ENCODE measurements at regions not wholly inside any gene's neighbourhood (a gene's known extent, or its start where the extent isn't known, plus 50 kb on each side); places are given as distances from the start of the nearest gene placed in this dataset.
"Not testable (repeated sequence)": the region's sequence is repeated elsewhere in the genome, so short reads cannot be mapped to it uniquely, and the experiment has no call there.

DNA sequence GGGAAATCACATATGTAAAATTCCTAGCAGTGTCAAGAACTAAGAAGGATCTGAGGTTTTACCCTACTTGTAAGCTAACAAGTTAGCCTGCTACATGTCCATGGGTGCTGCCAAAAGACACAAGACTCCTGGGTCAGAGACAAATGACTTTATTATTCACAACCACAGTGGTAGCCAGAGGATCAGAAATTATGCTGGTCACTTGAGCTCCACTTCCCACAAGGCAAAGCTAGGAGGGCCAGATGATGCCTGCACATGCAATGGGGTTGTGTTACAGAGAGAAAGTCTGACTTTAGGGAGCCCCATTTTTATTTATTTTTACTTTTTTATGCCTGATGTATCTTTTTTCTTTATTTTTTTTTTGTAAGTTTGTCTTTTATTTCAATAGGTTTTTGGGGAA, 136.8 kb downstream of the S1PR1 start:
- DNase-seq = no peak

DNA sequence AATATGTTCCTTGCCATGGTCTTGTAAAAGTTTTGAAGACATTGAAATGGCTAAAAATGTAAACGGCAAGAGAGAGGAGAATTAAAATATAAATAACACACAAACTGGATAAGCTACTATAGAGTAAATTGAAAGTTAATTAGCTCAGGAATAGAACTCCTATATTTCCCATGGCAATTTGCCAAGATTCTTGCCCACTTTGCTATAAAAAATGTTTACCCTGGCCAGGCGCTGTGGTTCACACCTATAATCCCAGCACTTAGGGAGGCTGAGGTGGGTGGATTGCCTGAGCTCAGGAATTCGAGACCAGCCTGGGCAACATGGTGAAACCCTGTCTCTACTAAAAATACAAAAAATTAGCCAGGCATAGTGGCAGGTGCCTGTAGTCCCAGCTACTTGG, 138.6 kb downstream of the S1PR1 start:
- not testable (repeated sequence) for DNase-seq

GRCh38 chr1:101376121-101377083, 139.6 kb downstream of the S1PR1 start:
- DNase-seq = no peak

DNA sequence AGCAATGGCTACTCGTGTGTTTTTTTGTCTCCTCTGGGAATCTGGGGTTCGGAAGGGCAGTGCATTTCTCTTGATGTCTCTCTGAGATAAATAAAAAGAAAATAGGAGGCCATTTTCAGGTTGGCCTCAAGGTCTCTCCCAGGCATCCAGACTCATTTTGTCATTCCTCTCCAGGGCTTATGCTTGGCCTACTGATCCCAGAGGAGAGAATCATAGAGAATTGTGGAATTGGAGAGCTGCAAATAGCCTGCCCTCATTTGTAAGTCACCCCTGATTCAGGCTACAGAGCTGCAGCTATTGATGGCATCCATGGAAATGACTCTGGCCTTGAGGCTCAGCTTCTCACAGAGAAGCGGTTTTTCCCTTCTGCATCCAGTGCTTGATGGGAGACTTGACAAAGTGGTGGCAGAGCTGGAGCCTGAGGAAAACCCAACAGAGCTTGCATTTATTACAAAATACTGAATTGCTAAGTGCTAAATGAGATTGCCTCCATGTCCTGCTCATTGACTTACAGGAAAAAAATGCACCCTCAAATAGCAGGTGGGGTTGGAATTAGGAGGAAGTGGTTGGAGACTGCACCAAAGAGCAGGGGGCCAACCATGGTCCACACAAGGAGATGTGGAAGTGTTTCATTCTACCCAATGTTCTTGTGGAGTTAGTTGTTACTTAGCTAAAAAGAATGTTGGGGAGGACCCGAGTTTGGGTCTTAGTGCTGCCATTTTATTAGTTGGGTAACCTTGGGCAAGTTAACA, 140.4 kb downstream of the S1PR1 start:
- no peak for DNase-seq

- DNase-seq = no peak
These were observed 142.2 kb downstream of the S1PR1 start for GRCh38 chr1:101379037-101379436.

- DNase-seq = no peak
These were observed 143.1 kb downstream of the S1PR1 start for GRCh38 chr1:101379950-101380349.

GRCh38 chr1:101382135-101382534, 145.3 kb downstream of the S1PR1 start:
- no peak for DNase-seq

DNA sequence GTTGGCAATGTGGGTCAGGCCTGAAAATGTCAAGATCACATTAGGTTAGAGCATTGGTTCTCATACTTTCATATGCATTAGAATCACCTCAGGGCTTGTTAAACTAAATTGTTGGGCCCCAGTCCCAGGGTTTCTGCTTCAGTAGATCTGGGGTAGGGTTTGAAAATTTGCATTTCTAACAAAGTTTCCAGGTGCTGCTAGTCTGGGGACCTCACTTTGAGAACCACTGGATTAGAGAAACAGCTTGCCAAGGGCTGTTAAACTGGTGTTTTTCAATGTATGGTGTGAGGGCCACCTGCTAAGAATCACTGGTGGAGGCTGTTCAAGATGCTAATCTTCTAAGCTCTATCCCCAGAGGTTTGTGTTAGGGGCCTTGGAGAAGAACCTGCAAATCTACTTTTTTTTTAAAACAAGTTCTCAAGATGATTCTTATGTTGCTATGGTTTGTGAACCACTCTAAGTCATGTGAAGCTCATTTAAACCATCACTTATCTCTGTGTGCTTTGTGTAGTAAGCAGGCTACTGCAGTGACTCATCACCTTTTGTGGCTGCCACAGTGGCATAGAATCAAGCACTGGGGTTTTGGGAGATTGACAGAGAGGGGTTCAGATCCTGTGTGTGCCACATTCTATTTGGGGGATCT, 152.2 kb downstream of the S1PR1 start:
- DNase-seq = no peak

- DNase-seq = no peak
These were observed 152.7 kb downstream of the S1PR1 start for GRCh38 chr1:101389547-101389929.

DNA sequence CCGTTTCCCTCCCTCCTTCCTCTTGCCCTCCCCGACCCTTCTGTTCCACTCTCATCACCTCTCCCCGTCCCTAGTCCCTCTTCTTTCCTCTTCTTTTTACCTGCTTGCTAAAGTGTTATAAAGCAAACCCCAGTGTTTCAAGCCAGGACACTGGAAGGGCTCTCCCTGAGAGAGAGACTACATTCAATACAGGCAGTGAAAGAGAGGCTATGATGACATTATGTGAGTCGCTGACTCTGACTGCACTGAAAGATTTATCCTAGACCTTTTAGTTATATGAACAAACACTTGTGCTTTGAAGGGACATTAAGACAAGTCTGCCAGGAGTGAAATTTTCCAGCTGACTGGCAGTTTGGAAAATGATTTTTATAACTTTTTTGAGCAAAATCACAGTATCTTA, 155.7 kb downstream of the S1PR1 start:
- DNase-seq = no peak

GRCh38 chr1:101394041-101394440, 157.2 kb downstream of the S1PR1 start:
- no peak for DNase-seq

DNA sequence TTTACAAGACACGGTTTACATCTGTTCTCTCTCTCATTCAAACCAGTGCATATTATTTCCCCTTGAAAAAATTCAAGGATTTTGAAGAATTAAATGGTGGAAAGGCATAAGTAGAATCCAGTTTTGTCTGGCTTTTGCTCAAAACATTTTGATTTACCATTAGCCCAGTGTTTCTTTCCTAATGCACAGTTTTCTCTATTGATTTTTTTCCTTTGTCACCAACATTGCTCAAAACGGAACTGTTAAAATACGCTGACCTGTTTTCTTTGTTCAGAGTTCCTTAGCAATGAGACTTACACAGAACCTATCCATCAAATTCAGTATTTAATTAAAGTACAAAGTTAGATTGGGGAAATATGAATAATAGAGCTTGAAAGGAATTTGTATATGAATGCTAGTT, 162.4 kb downstream of the S1PR1 start:
- DNase-seq = no peak

DNA sequence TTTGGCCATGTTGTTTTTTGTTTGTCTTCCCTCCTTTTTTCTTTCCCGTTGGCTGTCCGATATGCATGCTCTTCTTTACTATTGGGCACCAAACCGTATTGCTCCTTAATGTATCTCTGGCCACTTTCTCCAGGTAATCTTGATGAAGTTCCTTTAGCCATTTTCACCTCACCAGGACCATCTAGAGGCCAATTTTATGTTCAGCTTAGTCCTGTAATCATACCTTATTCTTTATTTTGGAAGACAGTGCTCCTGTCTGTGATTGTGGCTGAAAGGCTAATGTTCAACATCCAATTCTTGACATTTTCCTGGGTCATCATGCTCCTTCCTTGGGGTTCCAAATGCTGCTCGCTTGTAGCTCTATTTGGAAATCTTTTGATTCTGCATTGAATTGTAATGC, 169.5 kb downstream of the S1PR1 start:
- DNase-seq = no peak

GRCh38 chr1:101406681-101407080, 169.9 kb downstream of the S1PR1 start:
- no peak for DNase-seq

DNA sequence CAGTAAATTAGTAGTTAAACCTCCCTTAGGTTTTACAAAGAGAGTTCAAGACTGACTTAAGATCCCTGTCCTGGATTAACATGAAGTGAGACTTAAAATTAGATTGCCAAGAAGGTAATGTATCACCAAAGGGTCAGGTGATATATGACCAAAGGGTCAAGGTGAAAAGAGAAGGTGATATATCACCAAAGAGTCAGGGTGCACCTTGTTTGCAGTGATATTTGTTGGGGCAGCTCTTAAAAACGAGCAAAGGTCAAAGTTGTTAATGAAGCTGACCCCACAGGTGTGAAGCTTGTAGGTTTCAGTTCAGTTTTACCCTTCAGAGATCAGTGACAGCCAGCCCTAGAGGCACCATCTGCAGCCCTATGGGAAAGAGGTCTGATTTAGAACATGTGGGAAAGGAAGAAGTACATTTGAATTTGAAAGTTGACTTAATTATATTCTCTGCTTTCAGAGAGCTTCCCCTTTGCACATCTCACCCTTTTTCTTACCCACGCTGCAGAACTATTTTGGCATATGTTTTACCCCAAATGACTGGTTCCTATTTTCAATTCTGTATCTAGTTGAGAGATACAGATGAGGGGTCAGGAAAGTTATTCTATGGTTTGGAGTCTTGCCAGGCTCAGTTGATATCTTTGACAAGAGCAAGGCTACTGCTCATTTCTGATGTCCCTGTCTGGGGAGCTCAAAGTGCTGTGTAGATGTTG, 170.8 kb downstream of the S1PR1 start:
- DNase-seq = no peak

- no peak for DNase-seq
These were observed 171.6 kb downstream of the S1PR1 start for GRCh38 chr1:101408212-101409042.

DNA sequence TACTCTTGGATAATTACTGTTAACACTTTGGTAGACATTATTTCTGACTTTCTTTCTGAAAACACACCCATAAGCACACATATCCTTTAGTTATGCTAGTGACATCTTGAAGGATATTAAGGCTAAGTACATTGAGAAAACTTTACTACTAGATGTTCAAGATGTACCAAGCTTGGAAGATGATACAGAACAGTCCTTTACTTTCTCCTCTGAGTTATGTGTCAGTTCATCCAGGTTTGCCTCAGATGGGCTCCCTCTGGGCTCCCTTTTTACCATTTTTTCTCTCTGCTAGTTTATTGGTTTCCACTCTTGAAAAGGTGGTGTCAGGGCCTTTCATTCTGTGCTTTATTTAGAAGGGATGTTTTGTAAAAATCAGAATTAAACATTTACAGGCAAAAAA, 172.3 kb downstream of the S1PR1 start:
- DNase-seq = no peak

GRCh38 chr1:101410048-101410878, 173.4 kb downstream of the S1PR1 start:
- DNase-seq = no peak

- no peak for DNase-seq
These were observed 183.6 kb downstream of the S1PR1 start for GRCh38 chr1:101420406-101420805.

DNA sequence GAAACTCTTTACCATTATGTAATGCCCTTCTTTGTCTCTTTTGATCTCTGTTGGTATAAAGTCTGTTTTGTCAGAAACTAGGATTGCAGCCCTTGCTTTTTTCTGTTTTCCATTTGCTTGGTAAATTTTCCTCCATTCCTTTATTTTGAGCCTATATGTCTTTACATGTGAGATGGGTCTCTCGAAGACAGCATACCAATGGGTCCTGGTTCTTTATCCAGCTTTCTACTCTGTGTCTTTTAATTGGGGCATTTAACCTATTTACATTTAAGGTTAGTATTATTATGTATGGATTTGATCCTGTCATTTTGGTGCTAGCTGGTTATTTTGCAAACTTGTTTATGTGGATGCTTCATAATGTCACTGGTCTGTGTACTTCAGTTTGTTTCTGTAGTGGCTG, 191.3 kb downstream of the S1PR1 start:
- DNase-seq = not testable (repeated sequence)

DNA sequence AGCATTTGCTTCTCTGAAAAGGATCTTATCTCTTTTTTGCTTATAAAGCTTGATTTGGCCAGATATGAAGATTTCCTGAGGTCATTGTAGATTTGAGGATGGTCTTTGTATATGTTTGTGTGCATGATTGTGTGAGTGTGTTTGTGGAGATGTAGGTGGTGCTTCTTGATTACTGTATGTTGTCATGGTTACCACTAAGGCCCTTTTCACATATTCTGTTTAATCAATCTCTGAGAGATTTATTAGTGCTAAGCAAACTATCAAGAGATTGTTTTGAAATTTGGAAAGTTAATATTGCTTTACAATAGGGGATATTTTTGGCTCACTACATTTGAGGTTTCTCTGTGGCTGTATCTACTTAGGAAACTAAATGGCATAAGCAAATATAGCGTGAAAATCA, 191.7 kb downstream of the S1PR1 start:
- no peak for DNase-seq
